ENCODE measurements at regions not wholly inside any gene's neighbourhood (a gene's known extent, or its start where the extent isn't known, plus 50 kb on each side); places are given as distances from the start of the nearest gene placed in this dataset.
A peak's percentile ranks its signal among the peaks of the same experiment; 100 is the strongest.
"Not testable (repeated sequence)": the region's sequence is repeated elsewhere in the genome, so short reads cannot be mapped to it uniquely, and the experiment has no call there.

DNA sequence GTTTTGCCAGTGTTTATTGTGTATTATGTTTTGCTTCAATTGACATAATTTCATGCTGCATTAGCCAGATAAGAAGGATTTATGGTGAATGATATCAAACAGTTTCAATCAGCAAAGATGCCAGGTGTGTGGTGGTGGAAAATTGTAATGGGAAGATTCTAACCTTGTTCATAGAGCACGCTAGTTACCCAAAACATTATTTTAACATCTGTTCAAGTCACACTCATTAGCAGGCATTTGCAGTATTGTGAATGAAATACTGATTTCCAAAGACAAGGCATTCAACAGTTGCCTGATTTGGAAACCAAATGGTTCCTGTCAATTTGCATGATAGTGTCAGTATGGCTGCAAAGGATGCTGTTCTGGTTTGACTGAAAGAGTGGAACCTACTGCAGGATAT lies 129.7 kb downstream of the EPC1 start:
- DNase-seq (ENCODE audit: low read depth): no peak

DNA sequence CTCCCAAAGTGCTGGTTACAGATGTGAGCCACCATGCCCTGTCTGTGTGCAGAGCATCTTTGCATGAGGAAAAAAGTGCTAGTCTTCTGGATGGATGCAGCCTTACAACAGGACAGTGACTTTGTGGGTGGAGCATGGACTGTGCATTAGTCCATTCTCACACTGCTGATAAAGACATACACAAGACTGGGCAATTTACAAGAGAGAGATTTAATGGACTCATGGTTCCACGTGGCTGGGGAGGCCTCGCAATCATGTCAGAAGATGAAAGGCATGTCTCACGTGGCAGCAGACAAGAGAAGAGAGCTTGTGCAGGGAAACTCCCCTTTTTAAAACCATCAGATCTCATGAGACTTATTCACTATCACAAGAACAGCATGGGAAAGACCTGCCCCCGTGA lies 133.1 kb downstream of the EPC1 start:
- not testable (repeated sequence) for DNase-seq (ENCODE audit: low read depth)

DNA sequence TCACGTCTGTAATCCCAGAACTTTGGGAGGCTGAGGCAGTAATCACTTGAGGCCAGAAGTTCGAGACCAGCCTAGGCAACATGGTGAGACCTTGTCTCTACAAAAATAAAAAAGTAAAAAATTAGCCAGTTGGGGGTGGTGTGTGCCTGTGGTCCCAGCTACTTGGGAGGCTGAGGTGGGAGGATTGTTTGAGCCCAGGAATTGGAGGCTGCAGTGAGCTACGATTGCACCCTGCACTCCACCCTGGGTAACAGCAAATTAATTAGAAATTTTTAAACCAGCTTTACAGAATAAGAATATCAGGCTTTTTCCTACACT lies 136.0 kb downstream of the EPC1 start:
- no peak for DNase-seq (ENCODE audit: low read depth)

DNA sequence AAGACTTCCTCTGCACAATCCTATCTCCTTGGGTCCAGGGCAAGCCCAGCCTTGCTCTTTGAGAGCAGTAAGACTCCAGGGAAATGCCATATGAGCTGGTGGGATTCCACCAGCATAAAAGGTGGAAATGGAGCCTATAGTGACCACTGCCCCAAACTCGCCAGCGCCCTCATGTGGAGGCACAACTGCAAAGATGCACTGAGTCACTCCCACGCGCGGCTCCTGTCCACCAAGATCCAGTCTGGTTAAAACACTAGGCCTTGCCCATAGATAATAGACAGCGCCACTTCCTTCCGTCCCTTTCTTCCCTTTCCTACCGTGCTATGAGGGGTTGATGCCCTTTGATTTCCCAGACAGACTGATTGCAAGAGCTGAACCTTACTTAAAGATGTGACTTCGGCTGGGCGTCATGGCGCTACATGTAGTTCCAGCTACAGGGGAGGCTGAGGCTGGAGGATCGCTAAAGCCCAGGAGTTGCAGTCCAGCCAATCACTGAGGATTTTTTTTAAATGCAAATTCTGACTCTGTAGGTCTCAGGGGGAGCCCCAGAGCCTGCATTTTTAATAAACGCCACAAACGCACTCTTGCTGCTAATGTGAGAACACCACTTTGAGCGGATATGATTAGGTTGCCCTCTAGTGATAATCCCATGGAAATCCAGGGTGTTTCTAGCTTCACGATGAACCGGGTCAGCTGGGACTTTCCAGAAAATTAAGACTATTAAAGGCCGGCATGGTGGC lies 136.5 kb downstream of the EPC1 start:
- DNase-seq (ENCODE audit: low read depth): peak; percentile 56

DNA sequence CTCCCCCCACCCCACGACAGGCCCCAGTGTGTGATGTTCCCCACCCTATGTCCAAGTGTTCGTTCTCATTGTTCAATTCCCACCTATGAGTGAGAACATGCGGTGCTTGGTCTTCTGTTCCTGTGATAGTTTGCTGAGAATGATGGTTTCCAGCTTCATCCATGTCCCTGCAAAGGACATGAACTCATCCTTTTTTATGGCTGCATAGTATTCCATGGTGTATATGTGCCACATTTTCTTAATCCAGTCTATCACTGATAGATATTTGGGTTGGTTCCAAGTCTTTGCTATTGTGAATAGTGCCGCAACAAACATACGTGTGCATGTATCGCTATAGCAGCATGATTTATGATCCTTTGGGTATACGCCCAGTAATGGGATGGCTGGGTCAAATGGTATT lies 139.0 kb downstream of the EPC1 start:
- not testable (repeated sequence) for DNase-seq (ENCODE audit: low read depth)

DNA sequence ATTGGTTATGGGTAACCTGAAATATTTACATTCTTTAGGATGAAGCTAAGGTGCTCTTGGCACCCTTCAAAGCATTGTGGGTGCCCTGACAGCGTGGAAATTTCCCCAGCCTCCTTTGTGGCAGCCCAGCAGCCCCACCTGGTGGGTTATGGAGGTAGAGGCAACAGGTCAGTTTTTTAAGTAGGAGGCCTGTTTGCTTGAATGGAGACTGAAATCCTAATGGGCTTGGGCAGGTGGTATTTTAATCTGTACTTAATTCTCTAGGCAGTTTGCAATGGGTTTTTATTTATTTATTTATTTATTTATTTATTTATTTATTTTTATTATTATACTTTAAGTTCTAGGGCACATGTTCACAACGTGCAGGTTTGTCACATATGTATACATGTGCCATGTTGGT lies 139.4 kb downstream of the EPC1 start:
- peak; percentile 46 for DNase-seq (ENCODE audit: low read depth)

DNA sequence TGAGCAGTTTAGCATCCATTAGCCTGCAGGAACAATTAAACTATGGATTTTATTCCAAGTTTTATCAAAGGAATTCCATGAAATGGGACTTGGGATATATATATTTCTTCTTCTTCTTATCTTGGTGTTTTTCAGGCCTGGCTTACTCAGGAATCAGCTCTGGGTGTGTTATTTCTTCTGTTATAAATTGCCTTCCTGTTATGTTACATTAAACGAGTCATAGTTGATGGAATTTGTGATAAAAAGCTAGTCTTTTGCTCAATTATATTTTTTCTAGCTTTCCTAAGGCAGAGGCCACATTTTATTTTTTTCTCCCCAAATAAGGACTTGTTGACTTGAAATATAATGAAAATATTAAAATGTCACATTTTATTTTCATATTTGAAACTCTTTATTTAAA lies 141.3 kb downstream of the EPC1 start:
- peak; percentile 44 for DNase-seq (ENCODE audit: low read depth)

DNA sequence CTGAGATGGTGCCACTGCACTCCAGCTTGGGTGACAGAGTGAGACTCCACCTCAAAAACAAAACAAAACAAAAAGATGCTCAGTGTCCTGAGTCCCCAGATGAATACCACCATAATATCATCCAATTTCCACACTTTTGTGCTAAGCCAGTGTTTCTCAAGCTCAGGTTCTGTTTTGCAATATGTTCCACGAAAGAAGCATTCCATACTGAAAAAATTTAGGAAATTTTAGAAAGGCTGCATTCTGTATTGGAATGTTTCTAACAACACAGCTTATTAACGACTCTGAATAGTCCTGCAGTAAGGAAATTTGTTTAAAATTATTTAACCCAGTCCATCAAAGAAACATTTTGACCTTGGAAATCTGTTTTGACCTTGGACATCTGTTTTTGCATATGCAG lies 142.4 kb downstream of the EPC1 start:
- no peak for DNase-seq (ENCODE audit: low read depth)

DNA sequence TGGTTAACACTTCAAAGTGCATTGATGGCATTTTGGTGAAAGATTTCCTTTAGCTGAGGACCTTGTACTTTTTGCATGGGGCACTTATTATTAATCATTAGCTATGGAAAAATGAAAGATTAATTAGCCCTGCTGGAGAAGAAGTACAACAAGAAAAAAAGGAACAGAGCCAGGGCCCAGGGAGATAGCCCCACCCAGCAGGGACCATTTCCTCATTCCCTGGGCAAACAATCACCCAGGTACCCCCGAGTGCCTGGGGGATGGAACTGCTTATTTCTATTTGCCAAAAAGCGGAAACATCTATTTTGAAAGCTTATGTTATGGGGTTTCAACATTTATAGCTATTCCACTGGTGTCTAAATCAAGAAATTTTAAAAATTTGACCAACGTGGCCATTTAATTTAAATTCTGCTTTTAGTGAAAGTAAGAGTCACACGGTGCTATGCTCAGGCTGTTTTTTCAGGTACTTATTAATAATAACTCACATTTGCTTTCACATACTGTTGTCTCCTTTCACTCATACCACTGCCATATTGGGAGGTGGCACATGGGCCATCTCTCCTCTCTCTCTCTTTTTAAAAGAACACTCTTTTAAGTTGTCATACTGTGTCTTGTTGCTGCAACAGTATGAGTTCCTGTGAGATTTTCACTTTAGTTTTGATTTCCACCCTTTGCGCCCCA lies 143.6 kb upstream of the KIF5B start:
- no peak for DNase-seq (ENCODE audit: low read depth)

DNA sequence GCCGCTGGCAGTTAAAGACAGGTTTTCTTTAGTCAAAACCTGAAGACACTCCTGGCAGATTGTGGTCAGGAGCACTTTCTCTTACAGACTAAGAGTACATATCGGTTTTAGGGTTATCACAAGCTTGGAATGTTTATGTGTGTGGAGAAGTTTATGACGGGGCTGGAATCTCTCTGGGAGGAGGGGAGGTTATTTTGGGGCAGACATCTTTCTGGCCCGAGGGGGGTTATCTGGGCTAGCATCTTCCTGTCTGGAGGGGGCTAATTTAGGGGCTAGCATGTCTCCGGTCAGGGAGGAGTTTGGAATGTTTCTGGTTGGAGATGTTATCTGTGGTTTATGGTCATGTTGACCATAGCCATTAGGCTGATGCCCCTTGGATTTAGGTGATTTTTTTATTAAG lies 141.2 kb upstream of the KIF5B start:
- peak; percentile 14 for DNase-seq (ENCODE audit: low read depth)

DNA sequence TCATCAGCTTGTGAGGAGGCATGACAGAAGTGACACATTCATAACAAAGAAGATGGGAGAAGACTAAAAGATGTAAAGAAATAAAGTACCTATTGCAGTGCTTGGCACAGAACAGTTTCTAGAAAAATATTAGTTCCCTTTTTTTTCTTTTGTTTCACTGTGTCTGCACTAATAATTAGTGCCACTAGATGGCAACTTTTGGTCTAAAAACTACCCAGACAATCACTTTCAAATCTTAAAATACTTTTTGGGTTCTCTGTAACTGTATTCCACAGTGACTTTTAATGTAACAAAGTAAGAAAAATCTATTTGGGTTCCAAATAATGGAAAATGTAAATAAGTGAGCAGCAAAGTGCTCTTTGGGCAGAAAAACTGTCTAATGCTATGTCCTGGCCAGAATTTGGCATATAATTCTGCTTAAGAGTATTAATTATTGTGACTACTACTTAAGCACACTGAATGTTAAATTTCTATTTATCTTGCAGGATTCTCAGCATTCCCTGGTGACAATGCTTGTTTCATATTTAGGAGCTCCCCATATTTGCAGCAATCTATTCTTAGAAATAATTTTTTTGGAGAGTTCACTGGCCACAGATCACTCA lies 134.8 kb upstream of the KIF5B start:
- DNase-seq (ENCODE audit: low read depth): peak; percentile 18

DNA sequence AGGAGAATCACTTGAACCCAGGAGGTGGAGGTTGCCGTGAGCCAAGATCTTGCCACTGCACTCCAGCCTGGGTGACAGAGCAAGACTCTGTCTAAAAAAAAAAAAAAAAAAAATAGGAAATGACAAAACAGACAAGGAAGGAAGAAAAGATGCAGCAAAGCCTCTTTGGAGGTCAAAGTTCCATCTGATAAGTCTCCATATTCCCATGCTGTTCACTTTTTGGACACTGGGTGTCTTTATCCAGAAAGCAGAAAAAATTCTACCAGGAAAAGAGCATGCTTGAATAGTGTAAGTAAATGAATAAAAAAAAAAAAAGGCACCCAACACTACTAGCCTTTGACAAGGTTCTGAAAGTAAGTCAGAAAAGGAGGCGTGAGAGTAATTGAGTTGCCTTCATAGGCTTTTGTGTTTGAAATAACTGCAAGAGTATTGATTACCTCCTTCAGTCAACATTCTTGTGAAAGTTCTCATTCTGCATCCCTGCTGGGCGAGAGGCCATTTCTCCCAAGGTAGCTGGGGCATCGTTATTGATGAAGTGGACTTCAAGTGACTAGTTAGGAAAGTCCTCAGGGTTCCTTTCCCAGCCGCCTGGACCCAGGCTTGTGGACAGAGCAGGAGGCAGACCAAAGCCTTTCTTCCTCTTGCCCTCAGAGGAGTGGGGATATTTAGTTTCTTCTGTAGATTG lies 133.3 kb upstream of the KIF5B start:
- peak; percentile 31 for DNase-seq (ENCODE audit: low read depth)

DNA sequence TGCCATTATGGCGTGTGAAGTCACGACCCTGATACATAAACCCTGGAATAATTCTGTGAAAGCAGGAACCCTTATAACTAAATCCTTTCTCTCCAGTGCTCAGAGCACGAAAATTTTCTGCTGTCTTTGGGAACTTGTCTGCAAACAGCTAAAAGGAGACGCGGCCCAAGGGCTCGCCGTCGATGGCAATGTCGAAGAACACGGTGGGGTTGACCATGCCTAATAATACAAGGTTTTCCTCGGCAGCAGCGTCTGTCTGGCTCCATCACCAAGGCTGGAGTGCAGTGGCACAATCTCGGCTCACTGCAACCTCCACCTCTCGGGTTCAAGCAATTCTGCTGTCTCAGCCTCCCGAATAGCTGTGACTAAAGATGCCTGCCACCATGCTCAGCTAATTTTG lies 132.4 kb upstream of the KIF5B start:
- DNase-seq (ENCODE audit: low read depth): not testable (repeated sequence)

DNA sequence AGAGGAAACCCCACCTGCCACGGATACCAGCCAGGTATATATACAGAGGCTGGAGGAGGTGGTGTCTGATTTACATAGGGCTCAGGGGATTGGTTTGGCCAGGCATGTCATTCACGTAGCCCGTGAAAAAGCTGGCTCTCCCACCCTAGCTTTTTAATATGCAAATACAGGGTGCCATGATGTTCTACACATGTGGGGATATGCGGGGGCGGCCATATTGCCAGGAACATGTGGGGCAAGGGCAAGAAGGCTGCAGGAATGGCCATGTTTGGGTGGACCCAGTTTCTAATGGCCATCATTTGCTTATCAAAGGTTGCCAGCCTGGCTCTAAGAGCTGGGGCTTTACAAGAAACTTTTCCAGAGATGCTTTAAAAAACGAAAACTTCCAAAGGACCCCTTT lies 131.5 kb upstream of the KIF5B start:
- DNase-seq (ENCODE audit: low read depth): no peak

DNA sequence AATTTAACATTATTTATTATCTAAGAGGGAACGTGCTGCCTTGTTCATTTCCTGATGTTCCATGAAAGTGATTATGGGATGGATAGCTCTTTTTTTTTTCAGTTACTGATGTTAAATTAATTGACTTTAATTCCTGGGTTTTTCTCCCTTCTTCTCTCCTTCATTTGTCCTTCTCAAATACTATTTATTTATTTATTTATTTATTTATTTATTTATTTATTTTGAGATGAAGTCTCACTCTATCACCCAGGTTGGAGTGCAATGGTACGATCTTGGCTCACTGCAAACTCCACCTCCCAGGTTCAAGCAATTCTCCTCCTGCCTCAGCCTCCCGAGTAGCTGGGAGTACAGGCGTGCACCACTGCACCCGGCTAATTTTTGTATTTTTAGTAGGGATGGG lies 127.4 kb upstream of the KIF5B start:
- not testable (repeated sequence) for DNase-seq (ENCODE audit: low read depth)

DNA sequence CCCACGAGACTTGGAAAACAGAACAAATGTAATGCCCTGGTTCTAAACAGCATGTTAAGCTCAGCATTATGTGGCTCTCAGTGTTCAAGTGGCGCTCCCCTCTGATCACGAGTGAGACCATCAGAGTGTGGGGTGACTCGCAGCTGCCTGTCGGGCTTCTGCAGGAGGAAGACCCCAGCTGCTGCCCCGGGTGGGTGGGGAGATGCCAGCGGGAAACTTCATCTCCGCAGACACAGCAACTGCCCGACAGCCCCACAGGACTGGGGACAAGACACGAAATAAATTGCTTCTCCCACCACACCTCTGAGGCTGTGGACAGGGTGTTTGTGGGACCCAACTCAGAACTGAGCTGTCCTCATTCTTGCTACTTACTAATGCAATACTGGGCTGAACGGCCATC lies 126.3 kb upstream of the KIF5B start:
- DNase-seq (ENCODE audit: low read depth): no peak

DNA sequence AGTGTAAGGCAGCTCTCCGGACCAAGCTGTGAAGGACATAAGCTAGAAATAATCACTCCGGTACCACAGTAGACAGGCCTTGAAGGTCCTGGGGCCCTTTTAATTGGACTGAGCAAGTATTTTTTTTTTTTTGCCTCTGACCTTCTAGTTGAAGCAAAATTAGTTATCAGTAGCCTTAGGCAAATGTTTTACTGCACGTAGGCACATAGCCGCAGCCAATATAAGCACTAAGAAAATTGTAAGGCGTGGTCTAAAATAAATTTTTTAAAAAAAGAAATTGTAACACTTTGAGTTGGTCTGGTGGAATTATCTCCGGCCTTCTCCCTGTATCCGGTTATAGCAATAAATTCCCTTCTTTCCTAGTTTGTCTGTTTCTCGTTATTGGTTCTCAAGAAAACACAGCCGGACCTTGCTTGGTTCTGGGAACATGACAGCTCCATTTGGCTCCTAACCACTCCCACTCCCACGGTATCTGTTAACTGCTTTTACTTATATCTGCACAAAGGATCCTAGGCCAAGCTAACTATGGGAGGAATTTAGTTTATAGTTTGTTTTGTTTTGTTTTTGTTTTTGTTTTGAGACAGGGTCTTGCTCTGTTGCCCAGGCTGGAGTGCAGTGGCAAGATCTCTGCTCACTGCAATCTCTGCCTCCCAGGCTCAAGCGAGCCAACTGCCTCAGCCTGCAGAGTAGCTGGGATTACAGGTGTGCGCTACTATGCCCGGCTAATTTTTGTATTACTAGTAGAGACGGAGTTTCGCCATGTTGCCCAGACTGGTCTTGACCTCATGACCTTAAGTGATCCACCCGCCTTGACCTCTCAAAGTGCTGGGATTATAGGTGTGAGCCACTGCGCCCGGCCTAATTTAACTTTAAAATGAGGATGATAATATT lies 124.4 kb upstream of the KIF5B start:
- no peak for DNase-seq (ENCODE audit: low read depth)

DNA sequence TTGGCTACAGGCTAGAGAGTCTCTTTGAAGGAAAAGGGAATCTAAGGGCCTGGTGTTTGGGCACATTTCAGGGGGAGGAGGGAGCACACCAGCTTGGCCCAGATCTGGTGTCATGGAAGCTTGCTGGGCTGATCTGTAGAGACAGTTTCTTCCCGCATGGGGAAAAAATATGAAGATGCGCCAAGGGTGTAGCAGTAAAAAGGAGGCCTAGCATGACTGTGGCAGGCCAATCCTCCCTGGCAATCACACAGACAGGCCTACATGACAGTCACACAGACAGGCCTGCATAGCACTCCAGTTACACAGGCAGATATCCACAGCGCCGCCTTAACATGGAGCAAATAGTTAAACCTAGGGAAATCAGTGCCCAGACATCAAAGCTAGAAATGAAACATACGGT lies 123.6 kb upstream of the KIF5B start:
- no peak for DNase-seq (ENCODE audit: low read depth)

DNA sequence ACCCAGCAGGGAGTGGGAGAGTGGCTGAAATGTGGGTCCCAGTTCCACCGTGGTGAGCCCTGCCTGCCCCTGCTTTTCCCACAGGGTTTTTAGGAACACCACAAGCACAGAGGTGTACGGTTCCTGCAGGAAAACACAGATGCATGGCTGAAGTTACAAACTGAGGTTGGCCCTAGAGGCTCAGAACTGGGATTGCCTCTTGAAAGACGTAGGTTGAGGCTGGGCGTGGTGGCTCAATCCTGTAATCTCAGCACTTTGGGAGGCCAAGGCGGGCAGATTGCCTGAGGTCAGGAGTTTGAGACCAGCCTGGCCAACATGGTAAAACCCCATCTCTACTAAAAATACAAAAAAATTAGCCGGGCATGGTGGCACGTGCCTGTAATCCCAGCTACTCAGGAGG lies 121.4 kb upstream of the KIF5B start:
- DNase-seq (ENCODE audit: low read depth): not testable (repeated sequence)

DNA sequence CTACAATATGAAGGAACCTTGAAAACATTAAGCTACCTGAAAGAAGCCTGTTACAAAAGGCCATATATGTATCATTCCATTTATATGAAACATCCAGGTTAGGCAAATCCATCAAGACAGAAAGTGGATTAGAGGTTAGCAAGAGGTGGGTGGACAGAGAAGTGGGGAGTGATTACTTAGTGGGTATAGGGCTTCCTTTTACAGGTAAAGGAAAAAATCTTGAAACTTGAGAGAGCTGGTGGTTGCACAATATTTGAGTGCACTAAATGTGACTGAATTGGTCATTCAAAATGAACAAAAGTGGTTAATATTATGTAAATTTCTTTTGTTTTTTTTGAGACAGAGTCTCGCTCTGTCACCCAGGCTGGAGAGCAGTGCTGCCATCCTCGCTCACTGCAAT lies 119.4 kb upstream of the KIF5B start:
- no peak for DNase-seq (ENCODE audit: low read depth)

DNA sequence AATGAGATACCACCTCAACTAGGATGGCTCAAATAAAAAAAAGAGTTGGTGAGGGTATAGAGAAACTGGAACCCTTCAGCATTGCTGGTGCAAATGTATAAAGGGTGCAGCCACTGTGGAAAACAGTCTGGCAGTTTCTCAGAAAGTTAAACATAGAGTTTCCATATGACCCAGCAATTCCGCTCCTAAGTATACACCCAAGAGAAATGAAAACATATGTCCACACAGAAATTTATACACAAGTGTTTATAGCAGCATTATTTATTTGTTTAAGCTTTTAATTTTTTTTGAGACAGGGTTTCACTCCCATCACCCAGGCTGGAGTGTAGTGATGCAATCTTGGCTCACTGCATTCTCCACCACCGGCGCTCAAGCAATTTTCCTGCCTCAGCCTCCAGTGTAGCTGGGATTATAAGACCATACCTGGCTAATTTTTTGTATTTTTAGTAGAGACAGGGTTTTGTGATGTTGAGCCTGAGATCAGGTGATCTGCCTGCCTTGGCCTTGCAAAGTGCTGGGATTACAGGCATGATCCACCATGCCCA lies 118.2 kb upstream of the KIF5B start:
- DNase-seq (ENCODE audit: low read depth): no peak

DNA sequence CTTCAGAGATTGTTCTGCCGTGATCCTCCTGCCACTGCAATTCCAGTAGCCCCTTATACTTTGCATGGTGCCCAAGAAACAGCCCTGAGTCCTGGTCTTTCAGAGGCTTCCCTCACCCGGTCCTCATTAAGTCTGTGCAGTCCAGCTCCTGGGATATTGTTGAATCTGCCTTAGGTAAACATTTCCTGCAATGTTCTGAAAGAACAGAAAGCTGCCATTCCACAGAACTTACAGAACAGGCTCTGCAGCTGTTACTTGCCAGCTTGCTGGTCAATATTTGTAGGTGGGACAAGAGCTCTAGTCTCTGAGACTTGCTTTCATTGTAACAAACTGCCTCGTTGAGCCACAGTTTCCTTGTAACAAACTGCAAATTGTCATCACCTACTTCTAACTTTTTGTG lies 115.0 kb upstream of the KIF5B start:
- DNase-seq (ENCODE audit: low read depth): no peak
